ENCODE measurements at regions not wholly inside any gene's neighbourhood (a gene's known extent, or its start where the extent isn't known, plus 50 kb on each side); places are given as distances from the start of the nearest gene placed in this dataset.

- Histone ChIP-seq H3K27me3 (ENCODE audit: control insufficient read depth, insufficient read depth, low read length) (no peaks in the 10 kb centered on the region), H3K9ac (ENCODE audit: low read depth, low read length) (no peak overlapping the region), H3K4me3 (ENCODE audit: low read depth, low read length) (no peak overlapping the region), H3K36me3 (ENCODE audit: control insufficient read depth, insufficient read depth, low read length) (no peaks in the 10 kb centered on the region), H3K9me3 (ENCODE audit: control insufficient read depth, insufficient read depth, low read length) (no peaks in the 10 kb centered on the region), H3K27ac (ENCODE audit: low read depth, low read length) (no peak overlapping the region), H3K4me1 (ENCODE audit: control insufficient read depth, insufficient read depth, low read length) (no peaks in the 10 kb centered on the region)
Measured at GRCh38 chr11:29127461-29127860, 889.4 kb downstream of the KCNA4 start.

GRCh38 chr11:29125606-29126005 is 891.2 kb downstream of the KCNA4 start:
- H3K4me1 ChIP-seq (ENCODE audit: control insufficient read depth, insufficient read depth, low read length): no peaks in the 10 kb centered on the region
- H3K4me3 ChIP-seq (ENCODE audit: low read depth, low read length): no peak overlapping the region
- H3K27me3 ChIP-seq (ENCODE audit: control insufficient read depth, insufficient read depth, low read length): no peaks in the 10 kb centered on the region
- H3K9ac ChIP-seq (ENCODE audit: low read depth, low read length): no peak overlapping the region
- no peaks in the 10 kb centered on the region for H3K9me3 ChIP-seq (ENCODE audit: control insufficient read depth, insufficient read depth, low read length)
- H3K27ac ChIP-seq (ENCODE audit: low read depth, low read length): no peak overlapping the region
- no peaks in the 10 kb centered on the region for H3K36me3 ChIP-seq (ENCODE audit: control insufficient read depth, insufficient read depth, low read length)

GRCh38 chr11:29124470-29124869 is 892.4 kb downstream of the KCNA4 start:
- H3K9ac ChIP-seq (ENCODE audit: low read depth, low read length): no peak overlapping the region
- H3K27me3 ChIP-seq (ENCODE audit: control insufficient read depth, insufficient read depth, low read length): no peaks in the 10 kb centered on the region
- no peak overlapping the region for H3K4me3 ChIP-seq (ENCODE audit: low read depth, low read length)
- H3K9me3 ChIP-seq (ENCODE audit: control insufficient read depth, insufficient read depth, low read length): no peaks in the 10 kb centered on the region
- no peak overlapping the region for H3K27ac ChIP-seq (ENCODE audit: low read depth, low read length)
- H3K4me1 ChIP-seq (ENCODE audit: control insufficient read depth, insufficient read depth, low read length): no peaks in the 10 kb centered on the region
- no peaks in the 10 kb centered on the region for H3K36me3 ChIP-seq (ENCODE audit: control insufficient read depth, insufficient read depth, low read length)

- H3K4me1 ChIP-seq (ENCODE audit: control insufficient read depth, insufficient read depth, low read length): no peaks in the 10 kb centered on the region
- H3K9ac ChIP-seq (ENCODE audit: low read depth, low read length): no peak overlapping the region
- H3K27ac ChIP-seq (ENCODE audit: low read depth, low read length): no peak overlapping the region
- H3K27me3 ChIP-seq (ENCODE audit: control insufficient read depth, insufficient read depth, low read length): no peaks in the 10 kb centered on the region
- no peaks in the 10 kb centered on the region for H3K36me3 ChIP-seq (ENCODE audit: control insufficient read depth, insufficient read depth, low read length)
- no peak overlapping the region for H3K4me3 ChIP-seq (ENCODE audit: low read depth, low read length)
- no peaks in the 10 kb centered on the region for H3K9me3 ChIP-seq (ENCODE audit: control insufficient read depth, insufficient read depth, low read length)
Measured at GRCh38 chr11:29119707-29120618, 896.9 kb downstream of the KCNA4 start.

GRCh38 chr11:29119116-29119515 is 897.7 kb downstream of the KCNA4 start:
- H3K4me3 ChIP-seq (ENCODE audit: low read depth, low read length): no peak overlapping the region
- no peaks in the 10 kb centered on the region for H3K9me3 ChIP-seq (ENCODE audit: control insufficient read depth, insufficient read depth, low read length)
- H3K36me3 ChIP-seq (ENCODE audit: control insufficient read depth, insufficient read depth, low read length): no peaks in the 10 kb centered on the region
- no peaks in the 10 kb centered on the region for H3K4me1 ChIP-seq (ENCODE audit: control insufficient read depth, insufficient read depth, low read length)
- H3K27ac ChIP-seq (ENCODE audit: low read depth, low read length): no peak overlapping the region
- no peak overlapping the region for H3K9ac ChIP-seq (ENCODE audit: low read depth, low read length)
- H3K27me3 ChIP-seq (ENCODE audit: control insufficient read depth, insufficient read depth, low read length): no peaks in the 10 kb centered on the region

- Histone ChIP-seq H3K27ac (ENCODE audit: low read depth, low read length) (no peak overlapping the region), H3K9ac (ENCODE audit: low read depth, low read length) (no peak overlapping the region), H3K27me3 (ENCODE audit: control insufficient read depth, insufficient read depth, low read length) (no peaks in the 10 kb centered on the region), H3K36me3 (ENCODE audit: control insufficient read depth, insufficient read depth, low read length) (no peaks in the 10 kb centered on the region), H3K9me3 (ENCODE audit: control insufficient read depth, insufficient read depth, low read length) (peaks cover 3% of the 10 kb centered on the region; the same call in 1 of the 2 replicates), H3K4me1 (ENCODE audit: control insufficient read depth, insufficient read depth, low read length) (no peaks in the 10 kb centered on the region), H3K4me3 (ENCODE audit: low read depth, low read length) (no peak overlapping the region)
Measured at GRCh38 chr11:29100967-29101366, 915.9 kb downstream of the KCNA4 start.

GRCh38 chr11:29095821-29096220 is 921.0 kb downstream of the KCNA4 start:
- no peaks in the 10 kb centered on the region for H3K27me3 ChIP-seq (ENCODE audit: control insufficient read depth, insufficient read depth, low read length)
- no peaks in the 10 kb centered on the region for H3K4me1 ChIP-seq (ENCODE audit: control insufficient read depth, insufficient read depth, low read length)
- no peak overlapping the region for H3K27ac ChIP-seq (ENCODE audit: low read depth, low read length)
- H3K9me3 ChIP-seq (ENCODE audit: control insufficient read depth, insufficient read depth, low read length): no peaks in the 10 kb centered on the region
- H3K4me3 ChIP-seq (ENCODE audit: low read depth, low read length): no peak overlapping the region
- H3K36me3 ChIP-seq (ENCODE audit: control insufficient read depth, insufficient read depth, low read length): no peaks in the 10 kb centered on the region
- no peak overlapping the region for H3K9ac ChIP-seq (ENCODE audit: low read depth, low read length)

GRCh38 chr11:29093416-29094120 is 923.3 kb downstream of the KCNA4 start:
- H3K27ac ChIP-seq (ENCODE audit: low read depth, low read length): no peak overlapping the region
- H3K4me1 ChIP-seq (ENCODE audit: control insufficient read depth, insufficient read depth, low read length): no peaks in the 10 kb centered on the region
- no peaks in the 10 kb centered on the region for H3K9me3 ChIP-seq (ENCODE audit: control insufficient read depth, insufficient read depth, low read length)
- no peaks in the 10 kb centered on the region for H3K27me3 ChIP-seq (ENCODE audit: control insufficient read depth, insufficient read depth, low read length)
- no peak overlapping the region for H3K9ac ChIP-seq (ENCODE audit: low read depth, low read length)
- H3K36me3 ChIP-seq (ENCODE audit: control insufficient read depth, insufficient read depth, low read length): no peaks in the 10 kb centered on the region
- no peak overlapping the region for H3K4me3 ChIP-seq (ENCODE audit: low read depth, low read length)

- no peaks in the 10 kb centered on the region for H3K4me1 ChIP-seq (ENCODE audit: control insufficient read depth, insufficient read depth, low read length)
- H3K9ac ChIP-seq (ENCODE audit: low read depth, low read length): no peak overlapping the region
- no peak overlapping the region for H3K4me3 ChIP-seq (ENCODE audit: low read depth, low read length)
- no peaks in the 10 kb centered on the region for H3K9me3 ChIP-seq (ENCODE audit: control insufficient read depth, insufficient read depth, low read length)
- H3K27me3 ChIP-seq (ENCODE audit: control insufficient read depth, insufficient read depth, low read length): no peaks in the 10 kb centered on the region
- no peak overlapping the region for H3K27ac ChIP-seq (ENCODE audit: low read depth, low read length)
- H3K36me3 ChIP-seq (ENCODE audit: control insufficient read depth, insufficient read depth, low read length): no peaks in the 10 kb centered on the region
Measured at GRCh38 chr11:29087200-29087812, 929.5 kb downstream of the KCNA4 start.

- H3K4me3 ChIP-seq (ENCODE audit: low read depth, low read length): no peak overlapping the region
- no peak overlapping the region for H3K9ac ChIP-seq (ENCODE audit: low read depth, low read length)
- H3K9me3 ChIP-seq (ENCODE audit: control insufficient read depth, insufficient read depth, low read length): peaks cover 3% of the 10 kb centered on the region
- no peaks in the 10 kb centered on the region for H3K36me3 ChIP-seq (ENCODE audit: control insufficient read depth, insufficient read depth, low read length)
- H3K27ac ChIP-seq (ENCODE audit: low read depth, low read length): no peak overlapping the region
- H3K4me1 ChIP-seq (ENCODE audit: control insufficient read depth, insufficient read depth, low read length): no peaks in the 10 kb centered on the region
- H3K27me3 ChIP-seq (ENCODE audit: control insufficient read depth, insufficient read depth, low read length): no peaks in the 10 kb centered on the region
Measured at GRCh38 chr11:29075726-29076125, 941.1 kb downstream of the KCNA4 start.
